Adipocyte (in vitro differentiated cells): ENCODE measurements at regions not wholly inside any gene's neighbourhood (a gene's known extent, or its start where the extent isn't known, plus 50 kb on each side); places are given as distances from the start of the nearest gene placed in this dataset.
"Not testable (repeated sequence)": the region's sequence is repeated elsewhere in the genome, so short reads cannot be mapped to it uniquely, and the experiment has no call there.

Source experiments
- DNase-seq: peaks from one replicate; pipeline ENCODE4 v3.0.0-alpha.2; 2015; ENCODE audit warnings: low read depth
- H3K27me3 ChIP-seq: replicated peaks from 2 replicates; pipeline ENCODE4 v1.7.0; 2013; ENCODE audit warnings: mild to moderate bottlenecking, low read length, moderate library complexity; ENCODE audit not compliant: control insufficient read depth, insufficient read depth
- H3K36me3 ChIP-seq: 2 replicates; pipeline ENCODE4 v1.7.0; 2013; ENCODE audit warnings: low read length, mild to moderate bottlenecking, moderate library complexity; ENCODE audit not compliant: control insufficient read depth, insufficient read depth, severe bottlenecking
- H3K4me1 ChIP-seq: 2 replicates; pipeline ENCODE4 v1.7.0; 2013; ENCODE audit warnings: mild to moderate bottlenecking, low read length, moderate library complexity; ENCODE audit not compliant: control insufficient read depth, insufficient read depth
- H3K4me3 ChIP-seq: 2 replicates; pipeline ENCODE4 v1.7.0; 2013; ENCODE audit warnings: mild to moderate bottlenecking, low read length, moderate library complexity
- H3K9ac ChIP-seq: 2 replicates; pipeline ENCODE4 v1.7.0; 2013; ENCODE audit warnings: mild to moderate bottlenecking, low read length, moderate library complexity
- H3K9me3 ChIP-seq: 2 replicates; pipeline ENCODE4 v1.7.0; 2013; ENCODE audit warnings: mild to moderate bottlenecking, low read length, moderate library complexity; ENCODE audit not compliant: control insufficient read depth

DNA sequence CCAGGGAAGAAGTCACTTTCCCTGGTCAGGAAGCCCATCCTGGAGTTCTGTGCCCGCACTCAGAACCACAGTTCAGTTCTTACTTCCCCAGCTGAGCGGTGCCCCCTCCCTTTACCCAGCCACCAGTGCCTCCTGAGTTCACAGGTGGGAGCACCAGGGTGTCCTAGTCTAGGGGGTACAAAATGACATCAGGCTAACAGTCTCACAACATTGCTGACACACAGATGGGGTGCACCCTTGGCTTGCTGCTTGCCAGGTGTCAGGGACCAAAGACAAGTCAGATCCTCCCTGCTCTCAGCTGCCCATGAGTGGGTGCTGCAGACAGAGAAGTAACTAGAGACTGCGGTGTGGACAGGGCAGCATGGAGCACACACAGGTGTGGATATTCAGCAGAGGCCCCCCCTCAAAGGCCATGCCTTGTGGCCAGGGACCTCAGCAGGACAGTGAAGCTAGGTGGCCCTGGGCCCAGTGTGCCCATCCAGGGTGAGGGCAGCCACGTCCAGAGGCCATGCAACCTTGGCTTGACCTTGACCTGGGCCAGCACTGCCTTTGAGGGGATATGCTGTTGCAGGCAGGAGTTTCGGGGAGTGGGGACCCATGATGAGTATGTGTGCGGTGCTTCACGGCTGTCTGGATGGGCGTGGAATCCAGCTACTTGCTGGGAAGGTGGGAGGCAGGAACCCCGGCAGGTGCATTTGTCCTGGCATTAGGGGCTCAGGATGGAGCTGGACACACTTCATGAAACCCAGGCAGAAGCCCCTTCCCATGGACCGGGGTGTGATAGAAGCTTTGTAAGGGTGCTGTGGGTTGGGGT lies 110.4 kb upstream of the FRMD1 start:
- Histone ChIP-seq H3K9me3 (no peaks in the 10 kb centered on the region), H3K36me3 (no peaks in the 10 kb centered on the region), H3K4me3 (no peak overlapping the region), H3K9ac (no peak overlapping the region), H3K27me3 (peaks cover 31% of the 10 kb centered on the region), H3K4me1 (no peaks in the 10 kb centered on the region)
- no peak for DNase-seq

DNA sequence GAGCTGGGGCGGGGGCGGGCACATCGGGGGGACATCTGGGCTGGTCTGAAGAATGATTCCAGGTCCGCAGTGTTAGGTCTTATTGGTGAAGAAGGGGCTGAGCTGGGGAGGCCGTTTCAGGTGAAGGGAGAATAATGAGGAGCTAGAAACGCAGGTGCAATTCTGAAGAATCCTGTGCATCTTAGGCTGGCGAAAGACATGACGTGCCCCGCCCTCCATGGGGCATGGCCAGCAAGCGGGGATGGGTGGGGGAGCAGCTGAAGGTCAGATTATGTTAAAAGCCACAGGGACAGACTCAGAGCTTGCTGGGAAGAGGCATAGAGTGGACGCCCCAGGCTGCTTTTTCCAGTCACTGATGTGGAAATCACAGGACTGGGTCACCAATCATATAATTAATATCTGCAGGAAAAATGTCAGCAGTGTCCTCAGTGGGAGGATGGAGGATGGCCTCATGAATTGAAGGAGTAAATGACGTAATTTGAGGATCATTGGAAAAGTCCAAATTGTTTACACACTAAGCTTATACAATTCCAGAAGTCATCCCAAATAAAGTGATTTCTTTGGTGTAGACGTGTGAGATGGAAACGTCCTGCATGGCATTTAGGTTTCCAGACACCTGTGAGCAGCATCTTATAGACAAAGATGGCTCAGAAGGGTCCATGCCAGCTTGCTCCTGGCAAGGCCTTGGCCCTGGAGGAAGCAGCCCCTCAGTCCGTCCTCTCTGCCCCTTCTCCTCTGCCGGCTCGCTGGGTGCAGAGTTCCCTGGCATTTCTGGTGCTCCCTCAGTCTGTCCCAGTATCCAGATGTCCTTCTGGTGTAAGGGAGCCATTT lies 109.6 kb upstream of the FRMD1 start:
- Histone ChIP-seq H3K9me3 (no peaks in the 10 kb centered on the region), H3K36me3 (no peaks in the 10 kb centered on the region), H3K9ac (no peak overlapping the region), H3K4me1 (no peaks in the 10 kb centered on the region), H3K27me3 (peaks cover 27% of the 10 kb centered on the region), H3K4me3 (no peak overlapping the region)
- no peak for DNase-seq

- DNase-seq = no peak
- Histone ChIP-seq H3K4me3 (no peak overlapping the region), H3K9me3 (no peaks in the 10 kb centered on the region), H3K36me3 (no peaks in the 10 kb centered on the region), H3K27me3 (peaks cover 23% of the 10 kb centered on the region), H3K9ac (no peak overlapping the region), H3K4me1 (no peaks in the 10 kb centered on the region)
Measured at GRCh38 chr6:168186438-168186837, 107.4 kb upstream of the FRMD1 start.

GRCh38 chr6:168186018-168186417 lies 107.0 kb upstream of the FRMD1 start:
- DNase-seq, H3K4me1 ChIP-seq: not testable (repeated sequence)
- peaks cover 19% of the 10 kb centered on the region for H3K27me3 ChIP-seq

DNA sequence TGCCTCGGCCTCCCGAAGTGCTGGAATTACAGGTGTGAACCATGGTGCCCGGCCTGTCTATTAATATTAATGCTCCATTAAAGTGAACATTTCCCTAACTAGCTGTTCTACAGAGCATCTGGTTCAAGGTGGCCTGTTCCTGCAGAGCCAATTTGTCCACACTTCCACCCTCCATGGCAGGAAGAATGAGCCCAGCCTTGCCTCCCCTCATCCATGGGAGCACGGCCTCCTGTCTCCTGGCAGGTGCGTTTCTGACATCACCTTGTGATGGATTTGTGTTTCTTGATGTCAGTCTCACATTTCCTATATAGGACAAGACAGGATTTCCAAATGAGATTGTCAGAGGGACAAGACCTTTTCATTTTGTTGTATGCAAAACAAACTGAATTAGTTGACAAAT lies 105.7 kb upstream of the FRMD1 start:
- no peak for DNase-seq
- H3K27me3 ChIP-seq = peaks cover 14% of the 10 kb centered on the region
- H3K4me3 ChIP-seq = no peak overlapping the region
- no peaks in the 10 kb centered on the region for H3K4me1 ChIP-seq
- H3K9me3 ChIP-seq = no peaks in the 10 kb centered on the region
- H3K36me3 ChIP-seq = no peaks in the 10 kb centered on the region
- no peak overlapping the region for H3K9ac ChIP-seq

More at GRCh38 chr6:168186018-168186417, 107.0 kb upstream of the FRMD1 start:
- H3K36me3 ChIP-seq, H3K4me3 ChIP-seq, H3K9me3 ChIP-seq, H3K9ac ChIP-seq: not testable (repeated sequence)

- Histone ChIP-seq H3K36me3 (no peaks in the 10 kb centered on the region), H3K9ac (no peak overlapping the region), H3K4me3 (no peak overlapping the region), H3K27me3 (peaks cover 6% of the 10 kb centered on the region), H3K4me1 (no peaks in the 10 kb centered on the region), H3K9me3 (no peaks in the 10 kb centered on the region)
- DNase-seq = no peak
Measured at GRCh38 chr6:168183613-168183970, 104.6 kb upstream of the FRMD1 start.

GRCh38 chr6:168182908-168183612 lies 104.0 kb upstream of the FRMD1 start:
- H3K9ac ChIP-seq = no peak overlapping the region
- no peaks in the 10 kb centered on the region for H3K36me3 ChIP-seq
- H3K27me3 ChIP-seq = peaks cover 6% of the 10 kb centered on the region
- H3K4me3 ChIP-seq = no peak overlapping the region
- no peaks in the 10 kb centered on the region for H3K9me3 ChIP-seq
- no peaks in the 10 kb centered on the region for H3K4me1 ChIP-seq
- no peak for DNase-seq

DNA sequence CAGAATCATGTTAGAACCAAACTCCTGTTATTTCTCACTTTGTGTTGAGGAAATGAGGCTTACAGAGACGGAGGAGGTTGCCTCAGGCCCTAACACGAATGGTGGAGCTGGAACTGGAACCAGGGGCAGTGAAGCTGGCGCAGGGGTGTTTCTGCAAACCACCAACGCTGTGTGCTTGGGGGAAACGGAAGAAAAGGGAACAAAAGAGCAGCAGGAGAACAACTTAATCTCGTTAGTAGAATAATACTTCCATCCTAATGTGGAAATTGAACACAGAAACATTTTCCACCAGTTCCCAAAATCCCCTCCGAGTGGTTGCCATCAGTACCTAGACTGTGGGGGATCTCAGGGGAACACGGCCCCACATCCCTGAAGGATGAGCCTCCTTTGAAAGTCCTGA lies 103.4 kb upstream of the FRMD1 start:
- H3K4me1 ChIP-seq = no peaks in the 10 kb centered on the region
- H3K36me3 ChIP-seq = no peaks in the 10 kb centered on the region
- no peak for DNase-seq
- no peak overlapping the region for H3K4me3 ChIP-seq
- H3K27me3 ChIP-seq = peaks cover 6% of the 10 kb centered on the region
- no peaks in the 10 kb centered on the region for H3K9me3 ChIP-seq
- H3K9ac ChIP-seq = no peak overlapping the region

GRCh38 chr6:168181876-168182275 lies 102.9 kb upstream of the FRMD1 start:
- H3K36me3 ChIP-seq = no peaks in the 10 kb centered on the region
- H3K4me3 ChIP-seq = no peak overlapping the region
- DNase-seq = no peak
- no peak overlapping the region for H3K9ac ChIP-seq
- H3K27me3 ChIP-seq = peaks cover 6% of the 10 kb centered on the region
- no peaks in the 10 kb centered on the region for H3K4me1 ChIP-seq
- no peaks in the 10 kb centered on the region for H3K9me3 ChIP-seq

DNA sequence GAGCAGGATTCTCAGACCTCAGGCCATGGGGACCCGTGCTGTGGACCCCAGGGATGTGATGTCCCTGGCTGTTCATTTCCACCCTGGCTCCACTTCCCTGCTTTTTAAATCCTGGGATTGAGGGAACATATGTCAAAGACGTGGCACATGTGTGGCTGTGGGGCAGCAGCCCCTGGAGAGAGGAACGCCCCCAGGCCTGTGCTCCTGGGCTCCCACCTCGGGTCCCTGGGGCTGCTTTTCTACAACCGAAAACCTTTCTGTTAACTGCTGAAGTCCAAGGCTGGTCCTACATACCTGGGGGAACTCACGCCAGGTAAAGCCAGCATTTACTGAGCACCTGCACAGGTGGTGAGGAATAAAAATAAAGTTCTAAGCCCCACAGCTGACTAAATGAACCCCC lies 102.3 kb upstream of the FRMD1 start:
- H3K4me3 ChIP-seq = no peak overlapping the region
- H3K9ac ChIP-seq = no peak overlapping the region
- no peak for DNase-seq
- no peaks in the 10 kb centered on the region for H3K36me3 ChIP-seq
- peaks cover 6% of the 10 kb centered on the region for H3K27me3 ChIP-seq
- H3K4me1 ChIP-seq = no peaks in the 10 kb centered on the region
- H3K9me3 ChIP-seq = no peaks in the 10 kb centered on the region

GRCh38 chr6:168180548-168181011 lies 101.6 kb upstream of the FRMD1 start:
- H3K27me3 ChIP-seq = peaks cover 6% of the 10 kb centered on the region
- no peaks in the 10 kb centered on the region for H3K36me3 ChIP-seq
- no peaks in the 10 kb centered on the region for H3K4me1 ChIP-seq
- H3K9ac ChIP-seq = no peak overlapping the region
- no peak overlapping the region for H3K4me3 ChIP-seq
- no peak for DNase-seq
- no peaks in the 10 kb centered on the region for H3K9me3 ChIP-seq
